ENCODE measurements at regions not wholly inside any gene's neighbourhood (a gene's known extent, or its start where the extent isn't known, plus 50 kb on each side); places are given as distances from the start of the nearest gene placed in this dataset.

DNA sequence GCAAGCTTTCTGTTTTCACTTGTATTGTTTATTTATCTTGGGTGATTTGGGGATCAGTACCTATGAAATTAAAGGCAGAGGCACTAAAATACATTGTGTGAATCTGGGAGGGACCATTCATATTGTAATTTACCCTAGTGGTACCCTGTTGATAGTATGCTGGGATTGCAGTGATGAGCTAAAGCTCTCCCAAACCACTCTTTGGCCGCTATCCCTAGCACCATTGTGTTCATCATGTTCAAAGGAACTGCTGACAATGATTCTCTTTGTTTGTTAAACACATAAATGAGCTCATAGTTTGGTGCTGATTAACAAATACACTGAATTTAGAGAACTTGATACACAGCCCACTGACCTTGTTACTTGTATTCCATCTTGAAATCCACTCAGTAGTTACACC lies 1469.8 kb downstream of the CDH11 start:
- DNase-seq, result no peak

DNA sequence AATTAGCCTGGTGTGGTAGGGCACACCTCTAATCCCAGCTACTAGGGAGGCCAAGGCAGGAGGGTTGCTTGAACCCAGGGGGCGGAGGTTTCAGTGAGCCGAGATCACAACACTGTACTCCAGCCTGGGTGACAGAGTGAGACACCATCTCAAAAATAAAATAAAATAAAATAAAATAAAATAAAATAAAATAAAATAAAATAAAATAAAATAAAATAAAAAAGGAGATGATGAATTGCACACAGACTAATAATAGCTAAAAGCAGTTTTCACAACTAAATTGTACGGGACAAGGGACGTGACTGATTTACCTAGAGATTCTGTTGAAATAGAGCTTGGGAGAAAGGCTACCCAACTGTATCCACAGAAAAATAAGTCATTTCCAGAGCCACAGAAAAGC lies 1471.3 kb downstream of the CDH11 start:
- no peak for DNase-seq

DNA sequence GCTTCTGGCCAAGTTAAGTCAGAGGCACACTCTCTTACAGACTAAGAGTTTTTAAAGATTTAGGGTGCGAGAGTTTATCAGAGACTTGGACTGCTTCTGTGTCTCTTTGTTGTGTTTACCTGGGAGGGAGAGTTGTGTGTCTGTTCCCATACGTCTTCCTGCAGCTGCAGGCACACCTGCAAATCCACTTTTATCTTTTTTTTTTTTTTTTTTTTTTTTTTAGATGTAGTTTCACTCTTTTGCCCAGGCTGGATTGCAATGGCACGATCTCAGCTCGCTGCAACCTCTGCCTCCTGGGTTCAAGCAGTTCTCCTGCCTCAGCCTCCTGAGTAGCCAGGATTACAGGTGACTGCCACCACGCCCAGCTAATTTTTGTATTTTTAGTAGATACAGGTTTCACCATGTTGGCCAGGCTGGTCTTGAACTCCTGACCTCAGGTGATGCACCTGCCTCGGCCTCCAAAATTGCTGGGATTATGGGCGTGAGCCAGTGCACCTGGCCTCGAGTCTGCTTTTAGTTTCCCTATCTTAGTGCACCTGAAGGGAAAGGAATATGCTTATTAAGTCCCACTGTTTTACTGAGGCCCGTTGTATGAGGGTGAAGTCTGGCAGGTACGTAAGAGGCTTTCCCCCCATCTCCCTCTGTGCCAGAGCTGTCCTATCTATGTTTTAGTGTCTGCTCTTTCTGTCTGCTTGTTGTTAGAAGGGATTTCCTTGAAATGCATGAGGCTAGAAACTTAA lies 1488.0 kb downstream of the CDH11 start:
- peak; percentile 78 for DNase-seq

DNA sequence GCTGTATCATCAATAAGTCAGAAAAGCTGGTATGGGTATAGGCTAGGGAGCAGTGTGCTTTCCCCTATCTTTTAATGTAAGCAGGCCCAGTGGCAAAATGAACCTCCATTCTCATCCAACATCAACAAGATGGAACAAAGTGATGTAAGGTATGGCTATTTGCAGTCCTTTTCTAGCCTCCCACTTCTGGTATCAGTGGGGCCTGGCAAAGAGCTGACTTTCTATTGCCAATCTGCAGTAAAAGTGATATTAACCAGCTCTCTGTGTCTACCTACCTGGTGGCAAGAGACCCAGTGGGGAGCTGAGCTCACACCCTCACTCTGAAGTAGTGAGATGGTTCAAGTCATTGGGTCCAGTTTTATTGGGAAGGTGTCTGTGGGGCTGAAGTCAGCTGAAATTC lies 1492.6 kb downstream of the CDH11 start:
- peak; percentile 5 for DNase-seq

- DNase-seq, result peak; percentile 53
Observed at GRCh38 chr16:63628812-63629211, 1493.1 kb downstream of the CDH11 start.

- DNase-seq, result no peak
Observed at GRCh38 chr16:63625126-63625525, 1496.7 kb downstream of the CDH11 start.

GRCh38 chr16:63623551-63624039 lies 1498.3 kb downstream of the CDH11 start:
- no peak for DNase-seq

DNA sequence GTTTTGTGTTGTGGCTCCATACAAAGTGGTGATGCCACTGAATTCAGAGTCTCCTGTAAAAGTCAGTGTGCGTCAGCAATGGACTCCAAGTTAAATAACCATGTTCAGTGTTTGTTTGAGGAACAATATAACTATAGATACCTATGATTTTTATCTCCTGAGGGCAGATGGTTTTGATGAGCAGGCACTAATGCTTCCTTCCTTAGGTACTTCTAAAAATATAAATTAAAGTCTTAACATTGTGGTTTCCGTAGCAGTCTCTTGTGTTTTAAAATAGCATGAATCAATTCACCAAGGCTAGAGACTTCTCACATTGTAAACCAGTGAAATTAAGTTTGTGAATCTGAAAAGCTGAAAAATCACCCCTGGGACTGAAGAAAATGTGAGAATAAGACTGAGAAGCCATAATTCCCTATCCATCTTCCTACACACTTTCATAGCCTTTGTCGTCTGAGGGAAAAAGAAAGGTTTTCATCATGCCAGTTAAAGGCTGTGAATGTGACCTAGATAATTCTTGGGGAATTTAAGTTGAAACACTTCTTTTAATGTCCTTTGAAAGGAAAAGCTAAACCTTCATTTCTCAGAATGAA lies 1502.9 kb downstream of the CDH11 start:
- DNase-seq, result peak; percentile 65

- DNase-seq, result peak; percentile 88
Observed at GRCh38 chr16:63617990-63618763, 1503.7 kb downstream of the CDH11 start.

DNA sequence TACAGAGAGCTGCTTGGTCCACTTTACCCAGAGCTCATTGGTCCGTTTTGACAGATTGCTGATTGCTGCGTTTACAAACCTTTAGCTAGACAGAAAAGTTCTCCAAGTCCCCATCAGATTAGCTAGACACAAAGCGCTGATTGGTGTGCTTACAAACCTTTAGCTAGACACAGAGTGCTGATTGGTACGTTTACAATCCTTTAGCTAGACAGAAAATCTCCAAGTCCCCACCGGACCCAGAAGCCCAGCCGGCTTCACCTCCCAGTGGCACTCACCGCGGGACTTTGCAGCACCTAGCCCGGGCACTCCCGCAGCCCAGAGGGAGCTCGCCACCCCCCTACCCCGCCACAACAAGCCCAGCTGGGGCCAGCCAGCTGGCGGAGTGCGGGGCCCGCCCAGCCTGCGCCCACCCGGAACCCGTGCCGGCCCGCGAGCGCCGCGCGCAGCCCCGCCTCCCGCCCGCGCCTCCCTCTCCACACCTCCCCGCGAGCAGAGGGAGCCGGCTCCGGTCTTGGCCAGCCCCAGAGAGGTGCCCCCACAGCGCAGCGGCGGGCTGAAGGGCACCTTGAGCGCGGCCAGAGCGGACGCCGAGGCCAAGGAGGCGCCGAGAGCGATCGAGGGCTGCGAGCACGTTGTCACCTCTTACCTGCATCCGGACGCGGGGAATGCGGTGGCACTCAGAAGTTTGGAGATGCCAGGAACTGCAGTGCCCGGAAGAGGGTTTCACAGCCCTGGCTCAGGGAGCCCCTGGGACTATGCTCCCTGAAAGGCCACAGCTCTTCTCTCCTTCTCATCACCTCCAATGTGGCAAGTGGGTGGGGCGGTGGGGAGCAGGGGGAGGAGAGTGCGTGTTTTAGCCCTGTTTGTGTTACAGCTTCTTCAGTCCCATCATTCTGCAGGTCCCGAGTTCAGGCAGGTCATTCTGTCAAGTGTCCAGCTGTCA lies 1504.5 kb downstream of the CDH11 start:
- DNase-seq, result peak; percentile 50

- DNase-seq, result no peak
Observed at GRCh38 chr16:63614429-63614828, 1507.4 kb downstream of the CDH11 start.

GRCh38 chr16:63613701-63614100 lies 1508.2 kb downstream of the CDH11 start:
- no peak for DNase-seq

- no peak for DNase-seq
Observed at GRCh38 chr16:63612462-63613227, 1509.2 kb downstream of the CDH11 start.

DNA sequence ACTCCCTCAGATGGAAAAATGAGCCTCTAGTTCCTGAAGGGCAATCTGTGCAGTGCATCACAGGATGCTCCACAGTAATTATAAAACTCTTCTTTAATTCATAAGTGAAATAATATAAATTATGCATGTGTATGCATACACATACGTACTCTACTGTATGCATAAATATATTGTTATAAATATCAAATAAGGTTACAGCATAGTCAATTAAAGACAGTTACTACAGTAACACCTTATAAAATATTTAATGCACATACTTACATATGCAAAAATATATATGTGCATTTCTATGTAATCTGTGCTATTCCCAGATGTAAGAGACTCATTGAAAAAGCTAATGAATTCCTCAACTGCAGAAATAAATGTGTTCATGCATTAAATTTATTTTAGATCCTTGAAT lies 1515.1 kb downstream of the CDH11 start:
- no peak for DNase-seq

- DNase-seq, result no peak
Observed at GRCh38 chr16:63602206-63602927, 1519.5 kb downstream of the CDH11 start.

DNA sequence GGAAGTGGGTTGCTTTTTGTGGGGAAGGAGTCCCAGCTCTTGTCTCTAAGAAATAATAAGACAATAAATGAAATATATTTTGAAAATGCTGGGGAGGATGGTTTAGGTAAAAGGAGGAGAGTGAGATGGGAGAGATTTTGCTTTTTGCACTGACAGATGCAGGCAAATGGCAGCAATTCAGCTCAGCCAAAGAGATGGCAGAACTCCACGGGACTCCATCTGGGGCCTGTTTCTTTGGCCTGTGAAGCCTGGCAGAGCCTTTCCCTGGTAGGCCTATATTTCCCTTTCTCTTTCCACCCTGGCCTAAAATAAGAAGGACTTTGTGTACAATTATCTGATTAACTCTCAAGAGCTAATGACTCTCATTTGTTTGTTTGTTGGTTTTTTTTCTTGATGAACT lies 1525.1 kb downstream of the CDH11 start:
- no peak for DNase-seq

GRCh38 chr16:63592852-63593251 lies 1529.0 kb downstream of the CDH11 start:
- no peak for DNase-seq

DNA sequence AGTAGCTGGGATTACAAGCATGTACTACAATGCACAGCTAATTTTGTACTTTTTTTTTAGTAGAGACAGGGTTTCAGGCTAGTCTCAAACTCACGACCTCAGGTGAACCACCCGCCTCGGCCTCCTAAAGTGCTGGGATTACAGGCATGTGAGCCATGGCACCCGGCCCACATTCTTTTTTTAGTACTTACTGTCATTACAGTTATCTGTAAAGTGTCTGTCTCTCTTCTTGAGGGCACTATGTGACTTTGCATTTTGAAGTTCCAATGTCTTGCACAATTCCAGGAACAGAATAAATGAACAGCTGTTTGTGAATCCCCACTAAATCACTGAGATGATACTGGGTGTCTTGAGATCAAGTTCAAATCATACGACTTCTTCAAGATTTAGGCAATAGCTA lies 1540.3 kb downstream of the CDH11 start:
- DNase-seq, result no peak

DNA sequence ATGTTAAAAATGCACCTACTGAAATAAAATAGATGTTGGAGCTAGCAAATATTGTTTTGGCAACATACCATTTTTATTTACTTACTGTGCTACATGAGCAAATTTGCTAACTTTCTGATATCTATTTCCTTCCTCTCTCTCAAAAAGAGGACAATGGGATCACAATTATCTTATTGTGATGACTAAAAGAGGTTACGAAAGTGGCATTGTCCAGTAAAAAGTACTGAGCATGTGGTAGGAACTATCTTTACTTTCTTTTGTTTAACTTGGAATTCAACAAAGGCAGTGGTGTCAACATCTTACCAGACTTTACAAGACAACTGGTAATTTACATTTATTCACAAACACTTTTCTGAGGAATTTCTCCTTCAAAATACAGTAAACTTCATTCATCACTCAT lies 1542.6 kb upstream of the CDH8 start:
- no peak for DNase-seq

- DNase-seq, result no peak
Observed at GRCh38 chr16:63577891-63578290, 1541.7 kb upstream of the CDH8 start.

GRCh38 chr16:63575041-63575440 lies 1538.8 kb upstream of the CDH8 start:
- DNase-seq, result no peak

Measured in RPMI8226 (cell line).